22Rv1 (cell line): ENCODE measurements at regions not wholly inside any gene's neighbourhood (a gene's known extent, or its start where the extent isn't known, plus 50 kb on each side); places are given as distances from the start of the nearest gene placed in this dataset.

Source experiments
- ZFX ChIP-seq: fragments of 450-650 bp; IDR thresholded peaks from 2 replicates; pipeline ENCODE4 v1.6.1; 2017; ENCODE audit warnings: antibody characterized with exemption, borderline replicate concordance
- TF ChIP-seq, protein P1 (sequence below): fragments of 450-650 bp; IDR thresholded peaks from 2 replicates; pipeline ENCODE4 v1.5.1; 2017; ENCODE audit warnings: mild to moderate bottlenecking

DNA sequence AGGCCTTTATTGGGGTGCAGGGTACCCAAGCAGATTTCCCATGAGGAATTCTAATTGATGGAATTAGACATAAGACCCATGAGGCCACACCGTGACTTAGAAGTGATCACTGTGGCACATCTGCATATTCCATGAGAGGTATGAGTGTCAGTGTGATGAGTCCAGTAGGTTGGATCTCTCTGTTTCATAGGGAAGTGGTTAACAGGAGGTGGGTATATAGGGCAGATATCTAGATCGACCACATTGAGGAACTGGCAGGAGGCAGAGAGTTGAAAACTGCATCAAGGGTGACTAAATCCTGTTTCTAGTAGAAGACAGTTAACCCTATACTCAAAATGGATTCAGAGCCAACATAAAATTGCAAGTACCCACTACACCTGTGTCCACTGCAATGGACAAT lies 68.6 kb upstream of the MIR17HG start:
- TF ChIP-seq, protein P1, sequence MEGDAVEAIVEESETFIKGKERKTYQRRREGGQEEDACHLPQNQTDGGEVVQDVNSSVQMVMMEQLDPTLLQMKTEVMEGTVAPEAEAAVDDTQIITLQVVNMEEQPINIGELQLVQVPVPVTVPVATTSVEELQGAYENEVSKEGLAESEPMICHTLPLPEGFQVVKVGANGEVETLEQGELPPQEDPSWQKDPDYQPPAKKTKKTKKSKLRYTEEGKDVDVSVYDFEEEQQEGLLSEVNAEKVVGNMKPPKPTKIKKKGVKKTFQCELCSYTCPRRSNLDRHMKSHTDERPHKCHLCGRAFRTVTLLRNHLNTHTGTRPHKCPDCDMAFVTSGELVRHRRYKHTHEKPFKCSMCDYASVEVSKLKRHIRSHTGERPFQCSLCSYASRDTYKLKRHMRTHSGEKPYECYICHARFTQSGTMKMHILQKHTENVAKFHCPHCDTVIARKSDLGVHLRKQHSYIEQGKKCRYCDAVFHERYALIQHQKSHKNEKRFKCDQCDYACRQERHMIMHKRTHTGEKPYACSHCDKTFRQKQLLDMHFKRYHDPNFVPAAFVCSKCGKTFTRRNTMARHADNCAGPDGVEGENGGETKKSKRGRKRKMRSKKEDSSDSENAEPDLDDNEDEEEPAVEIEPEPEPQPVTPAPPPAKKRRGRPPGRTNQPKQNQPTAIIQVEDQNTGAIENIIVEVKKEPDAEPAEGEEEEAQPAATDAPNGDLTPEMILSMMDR: no peak
- no peak for TF ChIP-seq ZFX
